A549 (cell line): ENCODE measurements at regions not wholly inside any gene's neighbourhood (a gene's known extent, or its start where the extent isn't known, plus 50 kb on each side); places are given as distances from the start of the nearest gene placed in this dataset.
A peak's percentile ranks its signal among the peaks of the same experiment; 100 is the strongest.

Source experiments
- CBX8 ChIP-seq: fragments of 200-600 bp; sonication (generic); IDR thresholded peaks from 2 replicates; pipeline ENCODE4 v1.6.1; 2016
- CHD2 ChIP-seq: fragments of 150-350 bp; IDR thresholded peaks from 2 replicates; pipeline ENCODE4 v1.6.1; 2014; ENCODE audit warnings: low read length; ENCODE audit not compliant: partially characterized antibody
- JUN ChIP-seq, 2 experiments: fragments of >200 bp; sonication (Bioruptor Twin); formaldehyde crosslinking; IDR thresholded peaks; 2 replicates in 1 of 2; 3 replicates in 1 of 2; pipeline ENCODE4 v1.6.1; 2016 to 2017
- KDM1A ChIP-seq: fragments of 200-600 bp; sonication (generic); IDR thresholded peaks from 2 replicates; pipeline ENCODE4 v1.6.1; 2016; ENCODE audit warnings: low read depth, mild to moderate bottlenecking
- KDM5A ChIP-seq: fragments of 200-600 bp; sonication (generic); IDR thresholded peaks from 2 replicates; pipeline ENCODE4 v1.6.1; 2016; ENCODE audit warnings: antibody characterized with exemption, mild to moderate bottlenecking
- NPAS2 ChIP-seq: fragments of 250-450 bp; sonication (Bioruptor Pico); IDR thresholded peaks from 2 replicates; pipeline ENCODE4 v1.8.0; 2022; ENCODE audit warnings: mild to moderate bottlenecking, moderate library complexity, borderline replicate concordance
- POLR2A ChIP-seq: IDR thresholded peaks from 2 replicates; pipeline ENCODE4 v1.6.1; 2012; ENCODE audit warnings: mild to moderate bottlenecking, low read length
- RAD21 ChIP-seq, 2 experiments: fragments of >200 bp in 1 of 2; sonication (Bioruptor Twin) in 1 of 2; formaldehyde crosslinking in 1 of 2; IDR thresholded peaks in 1 of 2; conservative IDR thresholded peaks in 1 of 2; 2 replicates in 1 of 2; 3 replicates in 1 of 2; pipeline ENCODE4 v1.6.1; 2012 to 2018; ENCODE audit warnings: inconsistent platforms in 1 of 2
- RCOR1 ChIP-seq: fragments of 150-350 bp; IDR thresholded peaks from 2 replicates; pipeline ENCODE4 v1.6.1; 2014; ENCODE audit warnings: antibody characterized with exemption, low read length, low read depth
- RNF2 ChIP-seq: fragments of 200-600 bp; sonication (generic); IDR thresholded peaks from 2 replicates; pipeline ENCODE4 v1.6.1; 2016; ENCODE audit warnings: low read depth, mild to moderate bottlenecking, antibody characterized with exemption, moderate library complexity, borderline replicate concordance
- TF ChIP-seq, protein P1 (sequence below): fragments of >200 bp; sonication (Bioruptor Twin); formaldehyde crosslinking; IDR thresholded peaks from 3 replicates; pipeline ENCODE4 v1.5.1; 2016
- TF ChIP-seq, protein P2 (sequence below): IDR thresholded peaks from 2 replicates; pipeline ENCODE4 v1.6.1; 2012
- TF ChIP-seq, protein P3 (sequence below): fragments of >200 bp; sonication (Bioruptor Twin); formaldehyde crosslinking; IDR thresholded peaks from 3 replicates; pipeline ENCODE4 v1.6.1; 2016
- TF ChIP-seq, protein P4 (sequence below): fragments of 200-600 bp; sonication (generic); IDR thresholded peaks from 2 replicates; pipeline ENCODE4 v1.6.1; 2016; ENCODE audit warnings: antibody characterized with exemption, mild to moderate bottlenecking, moderate library complexity

DNA sequence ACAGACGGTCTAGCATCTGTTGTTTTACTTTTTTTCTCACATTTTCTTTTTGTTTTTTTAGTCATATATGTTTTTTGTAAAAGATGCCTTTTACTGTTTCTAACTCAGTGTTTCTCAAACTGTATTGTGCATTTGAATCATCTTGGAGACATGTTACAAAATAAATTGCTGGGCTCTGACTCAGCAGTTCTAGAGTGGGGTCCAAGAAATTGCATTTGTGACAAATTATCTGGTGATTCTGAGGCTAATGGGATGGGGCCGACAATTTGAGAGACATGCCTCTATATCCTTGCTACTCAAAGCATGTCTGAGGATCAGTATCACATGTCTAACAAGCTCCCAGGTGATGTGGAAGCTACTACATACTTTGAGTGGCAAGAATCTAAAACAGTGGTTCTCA lies 478.8 kb downstream of the PLCL1 start:
- TF ChIP-seq RAD21 (conservative IDR thresholded peaks at IDR 0.05 in 1 of 2, IDR thresholded peaks at IDR 0.05 in 1 of 2) (no peak), RNF2 (no peak), CBX8 (0 out of 2 replicates have a peak, but pooled peaks have one; percentile 65), NPAS2 (CRISPR knock-in tag) (no peak), KDM1A (no peak), POLR2A (no peak), KDM5A (no peak), RCOR1 (no peak), CHD2 (no peak), JUN (IDR thresholded peaks at IDR 0.05) (no peak)
- TF ChIP-seq, protein P1, sequence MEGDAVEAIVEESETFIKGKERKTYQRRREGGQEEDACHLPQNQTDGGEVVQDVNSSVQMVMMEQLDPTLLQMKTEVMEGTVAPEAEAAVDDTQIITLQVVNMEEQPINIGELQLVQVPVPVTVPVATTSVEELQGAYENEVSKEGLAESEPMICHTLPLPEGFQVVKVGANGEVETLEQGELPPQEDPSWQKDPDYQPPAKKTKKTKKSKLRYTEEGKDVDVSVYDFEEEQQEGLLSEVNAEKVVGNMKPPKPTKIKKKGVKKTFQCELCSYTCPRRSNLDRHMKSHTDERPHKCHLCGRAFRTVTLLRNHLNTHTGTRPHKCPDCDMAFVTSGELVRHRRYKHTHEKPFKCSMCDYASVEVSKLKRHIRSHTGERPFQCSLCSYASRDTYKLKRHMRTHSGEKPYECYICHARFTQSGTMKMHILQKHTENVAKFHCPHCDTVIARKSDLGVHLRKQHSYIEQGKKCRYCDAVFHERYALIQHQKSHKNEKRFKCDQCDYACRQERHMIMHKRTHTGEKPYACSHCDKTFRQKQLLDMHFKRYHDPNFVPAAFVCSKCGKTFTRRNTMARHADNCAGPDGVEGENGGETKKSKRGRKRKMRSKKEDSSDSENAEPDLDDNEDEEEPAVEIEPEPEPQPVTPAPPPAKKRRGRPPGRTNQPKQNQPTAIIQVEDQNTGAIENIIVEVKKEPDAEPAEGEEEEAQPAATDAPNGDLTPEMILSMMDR: no peak
- TF ChIP-seq, protein P2, sequence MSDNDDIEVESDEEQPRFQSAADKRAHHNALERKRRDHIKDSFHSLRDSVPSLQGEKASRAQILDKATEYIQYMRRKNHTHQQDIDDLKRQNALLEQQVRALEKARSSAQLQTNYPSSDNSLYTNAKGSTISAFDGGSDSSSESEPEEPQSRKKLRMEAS: no peak
- TF ChIP-seq, protein P3, sequence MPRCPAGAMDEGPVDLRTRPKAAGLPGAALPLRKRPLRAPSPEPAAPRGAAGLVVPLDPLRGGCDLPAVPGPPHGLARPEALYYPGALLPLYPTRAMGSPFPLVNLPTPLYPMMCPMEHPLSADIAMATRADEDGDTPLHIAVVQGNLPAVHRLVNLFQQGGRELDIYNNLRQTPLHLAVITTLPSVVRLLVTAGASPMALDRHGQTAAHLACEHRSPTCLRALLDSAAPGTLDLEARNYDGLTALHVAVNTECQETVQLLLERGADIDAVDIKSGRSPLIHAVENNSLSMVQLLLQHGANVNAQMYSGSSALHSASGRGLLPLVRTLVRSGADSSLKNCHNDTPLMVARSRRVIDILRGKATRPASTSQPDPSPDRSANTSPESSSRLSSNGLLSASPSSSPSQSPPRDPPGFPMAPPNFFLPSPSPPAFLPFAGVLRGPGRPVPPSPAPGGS: no peak
- TF ChIP-seq, protein P4, sequence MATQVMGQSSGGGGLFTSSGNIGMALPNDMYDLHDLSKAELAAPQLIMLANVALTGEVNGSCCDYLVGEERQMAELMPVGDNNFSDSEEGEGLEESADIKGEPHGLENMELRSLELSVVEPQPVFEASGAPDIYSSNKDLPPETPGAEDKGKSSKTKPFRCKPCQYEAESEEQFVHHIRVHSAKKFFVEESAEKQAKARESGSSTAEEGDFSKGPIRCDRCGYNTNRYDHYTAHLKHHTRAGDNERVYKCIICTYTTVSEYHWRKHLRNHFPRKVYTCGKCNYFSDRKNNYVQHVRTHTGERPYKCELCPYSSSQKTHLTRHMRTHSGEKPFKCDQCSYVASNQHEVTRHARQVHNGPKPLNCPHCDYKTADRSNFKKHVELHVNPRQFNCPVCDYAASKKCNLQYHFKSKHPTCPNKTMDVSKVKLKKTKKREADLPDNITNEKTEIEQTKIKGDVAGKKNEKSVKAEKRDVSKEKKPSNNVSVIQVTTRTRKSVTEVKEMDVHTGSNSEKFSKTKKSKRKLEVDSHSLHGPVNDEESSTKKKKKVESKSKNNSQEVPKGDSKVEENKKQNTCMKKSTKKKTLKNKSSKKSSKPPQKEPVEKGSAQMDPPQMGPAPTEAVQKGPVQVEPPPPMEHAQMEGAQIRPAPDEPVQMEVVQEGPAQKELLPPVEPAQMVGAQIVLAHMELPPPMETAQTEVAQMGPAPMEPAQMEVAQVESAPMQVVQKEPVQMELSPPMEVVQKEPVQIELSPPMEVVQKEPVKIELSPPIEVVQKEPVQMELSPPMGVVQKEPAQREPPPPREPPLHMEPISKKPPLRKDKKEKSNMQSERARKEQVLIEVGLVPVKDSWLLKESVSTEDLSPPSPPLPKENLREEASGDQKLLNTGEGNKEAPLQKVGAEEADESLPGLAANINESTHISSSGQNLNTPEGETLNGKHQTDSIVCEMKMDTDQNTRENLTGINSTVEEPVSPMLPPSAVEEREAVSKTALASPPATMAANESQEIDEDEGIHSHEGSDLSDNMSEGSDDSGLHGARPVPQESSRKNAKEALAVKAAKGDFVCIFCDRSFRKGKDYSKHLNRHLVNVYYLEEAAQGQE: no peak
